Cardiac septum (tissue), 1 donor: ENCODE measurements at regions not wholly inside any gene's neighbourhood (a gene's known extent, or its start where the extent isn't known, plus 50 kb on each side); places are given as distances from the start of the nearest gene placed in this dataset.

Experiments
- DNase-seq: peaks from one replicate; pipeline ENCODE4 v3.0.0-alpha.2; 2020; ENCODE audit warnings: low spot score
- intact Hi-C: fragments of 100-400 bp; cut with DNase I; formaldehyde crosslinking; loops from one replicate; pipeline ENCODE4 v1.14.0; 2022
- donor health status: DM: no; HTN: no; CAD: no.

- intact Hi-C loops: no loop called here
- DNase-seq: no peak
Measured at GRCh38 chr13:85616275-85616674, 182.9 kb downstream of the SLITRK6 start.

- DNase-seq: no peak
- intact Hi-C loops: no loop called here
Measured at GRCh38 chr13:85615031-85615430, 184.2 kb downstream of the SLITRK6 start.

GRCh38 chr13:85610024-85610423, 189.2 kb downstream of the SLITRK6 start:
- no peak for DNase-seq
- intact Hi-C loops: no loop called here

- intact Hi-C loops: no loop called here
- DNase-seq: no peak
Measured at GRCh38 chr13:85608255-85608829, 190.9 kb downstream of the SLITRK6 start.

- intact Hi-C loops: no loop called here
- no peak for DNase-seq
Measured at GRCh38 chr13:85603735-85604134, 195.5 kb downstream of the SLITRK6 start.

- no peak for DNase-seq
- intact Hi-C loops: no loop called here
Measured at GRCh38 chr13:85601526-85601925, 197.7 kb downstream of the SLITRK6 start.

- intact Hi-C loops: no loop called here
- DNase-seq: no peak
Measured at GRCh38 chr13:85597790-85598500, 201.3 kb downstream of the SLITRK6 start.

GRCh38 chr13:85592211-85592610, 207.0 kb downstream of the SLITRK6 start:
- intact Hi-C loops: no loop called here
- no peak for DNase-seq

- no peak for DNase-seq
- intact Hi-C loops: no loop called here
Measured at GRCh38 chr13:85590231-85590931, 208.8 kb downstream of the SLITRK6 start.

GRCh38 chr13:85589021-85589420, 210.2 kb downstream of the SLITRK6 start:
- intact Hi-C loops: no loop called here
- no peak for DNase-seq

GRCh38 chr13:85588359-85588758, 210.9 kb downstream of the SLITRK6 start:
- no peak for DNase-seq
- intact Hi-C loops: no loop called here

GRCh38 chr13:85586856-85587255, 212.4 kb downstream of the SLITRK6 start:
- no peak for DNase-seq
- intact Hi-C loops: no loop called here

GRCh38 chr13:85586422-85586831, 212.8 kb downstream of the SLITRK6 start:
- DNase-seq: no peak
- intact Hi-C loops: no loop called here

GRCh38 chr13:85582890-85583289, 216.3 kb downstream of the SLITRK6 start:
- intact Hi-C loops: no loop called here

GRCh38 chr13:85575110-85575509, 224.1 kb downstream of the SLITRK6 start:
- intact Hi-C loops: no loop called here
- DNase-seq: no peak

More at GRCh38 chr13:85582890-85583289, 216.3 kb downstream of the SLITRK6 start:
- DNase-seq: no peak

GRCh38 chr13:85567909-85568308, 231.3 kb downstream of the SLITRK6 start:
- intact Hi-C loops: no loop called here
- no peak for DNase-seq

- intact Hi-C loops: no loop called here
- no peak for DNase-seq
Measured at GRCh38 chr13:85565652-85566051, 233.6 kb downstream of the SLITRK6 start.

- DNase-seq: no peak
- intact Hi-C loops: no loop called here
Measured at GRCh38 chr13:85564598-85564997, 234.6 kb downstream of the SLITRK6 start.

- intact Hi-C loops: no loop called here
- DNase-seq: no peak
Measured at GRCh38 chr13:85562282-85562681, 236.9 kb downstream of the SLITRK6 start.

- no peak for DNase-seq
- intact Hi-C loops: no loop called here
Measured at GRCh38 chr13:85557691-85558467, 241.3 kb downstream of the SLITRK6 start.
